K562 (cell line): ENCODE measurements at regions not wholly inside any gene's neighbourhood (a gene's known extent, or its start where the extent isn't known, plus 50 kb on each side); places are given as distances from the start of the nearest gene placed in this dataset.

Experiments used
- ATAC-seq: fragments of 200-7000 bp; cut with Tn5 transposase; 3 replicates; pipeline ENCODE4 v1.9.1; 2020; ENCODE audit warnings: moderate library complexity
- BruUV-seq: library from RNA; stranded (reverse); fragments of 400-500 nt; replicated peaks from 2 replicates; lab custom pipeline; 2021; lab: Mats Ljungman, UMichigan
- CTCF ChIA-PET: fragments of 300-600 bp; formaldehyde crosslinking; extraction: SDS; loops from one replicate; lab custom pipeline; 2021; ENCODE audit warnings: low intra/inter-chr PET ratio; lab: Yijun Ruan, JAX
- POLR2A ChIA-PET: fragments of 300-600, 350-650 bp; sonication (Branson Sonifier 250); formaldehyde crosslinking; extraction: SDS; loops from one replicate; lab custom pipeline; 2021; ENCODE audit warnings: antibody characterized with exemption, inconsistent platforms; lab: Yijun Ruan, JAX
- DNase-seq, 4 experiments: peaks; one replicate each; pipeline versions ENCODE4 v3.0.0 to v3.0.0-alpha.2; 2011 to 2018; ENCODE audit warnings: low spot score in 3 of 4, mixed read lengths in 3 of 4; ENCODE audit errors: extremely low read depth in 1 of 4
- FAIRE-seq: peaks from 2 replicates; lab custom pipeline; 2011; peaks lifted over from hg19 to GRCh38; lab: Jason Lieb, UNC
- H2AFZ ChIP-seq: 2 replicates; pipeline ENCODE4 v1.6.0; 2011; ENCODE audit warnings: low read depth, low read length, control low read depth, inconsistent platforms
- H3K27ac ChIP-seq: fragments of 200-600 bp; 3 replicates; pipeline ENCODE4 v1.8.0; 2011; ENCODE audit warnings: low read depth, mild to moderate bottlenecking, control low read depth, inconsistent platforms, low read length, moderate library complexity, mixed read lengths; ENCODE audit errors: extremely low read depth
- H3K27me3 ChIP-seq, 2 experiments: fragments of 300-600 bp in 1 of 2; 2 replicates in 1 of 2; 3 replicates in 1 of 2; pipeline versions ENCODE4 v1.6.0 to v1.8.0; 2011; ENCODE audit warnings: inconsistent platforms in 2 of 2, low read length in 2 of 2, mild to moderate bottlenecking in 1 of 2, mixed read lengths in 1 of 2, moderate library complexity in 1 of 2; ENCODE audit not compliant: control insufficient read depth in 2 of 2, insufficient read depth in 2 of 2
- H3K36me3 ChIP-seq: fragments of 300-600 bp; 3 replicates; pipeline ENCODE4 v1.8.0; 2011; ENCODE audit warnings: mild to moderate bottlenecking, low read length, inconsistent platforms; ENCODE audit not compliant: control insufficient read depth, insufficient read depth
- H3K4me1 ChIP-seq, 2 experiments: fragments of 200-600 bp in 1 of 2; replicated peaks in 1 of 2; 2 replicates in 1 of 2; 3 replicates in 1 of 2; pipeline versions ENCODE4 v1.5.1 to v1.8.0; 2011; ENCODE audit warnings: inconsistent platforms in 2 of 2, low read length in 2 of 2, mild to moderate bottlenecking in 1 of 2, mixed read lengths in 1 of 2, moderate library complexity in 1 of 2; ENCODE audit not compliant: control insufficient read depth in 2 of 2, insufficient read depth in 2 of 2
- H3K4me2 ChIP-seq: 2 replicates; pipeline ENCODE4 v1.6.1; 2011; ENCODE audit warnings: low read length, control low read depth, inconsistent platforms, mixed read lengths; ENCODE audit not compliant: insufficient read depth
- H3K4me3 ChIP-seq: fragments of 200-600 bp; sonication (generic), shearing (Covaris generic); 2 replicates; pipeline ENCODE4 v1.5.1; 2016; ENCODE audit warnings: control low read depth, inconsistent platforms
- H3K79me2 ChIP-seq: fragments of 200-600 bp; 3 replicates; pipeline ENCODE4 v1.8.0; 2011; ENCODE audit warnings: low read length, inconsistent platforms; ENCODE audit not compliant: control insufficient read depth, insufficient read depth
- H3K9ac ChIP-seq, 2 experiments: 2 replicates each; pipeline versions ENCODE4 v1.6.0 to v1.6.1; 2011; ENCODE audit warnings: low read depth in 2 of 2, low read length in 2 of 2, control low read depth in 1 of 2, inconsistent platforms in 1 of 2, mild to moderate bottlenecking in 1 of 2, mixed read lengths in 1 of 2; ENCODE audit not compliant: insufficient read depth in 1 of 2
- H3K9me1 ChIP-seq: one replicate; pipeline ENCODE4 v1.6.0; 2011; ENCODE audit warnings: inconsistent platforms, mild to moderate bottlenecking, low read length, moderate library complexity; ENCODE audit not compliant: control insufficient read depth, insufficient read depth
- H3K9me3 ChIP-seq: replicated peaks from 2 replicates; pipeline ENCODE4 v1.5.1; 2011; ENCODE audit warnings: low read depth, low read length, inconsistent platforms; ENCODE audit not compliant: control insufficient read depth, insufficient read depth
- H4K20me1 ChIP-seq: replicated peaks from 2 replicates; pipeline ENCODE4 v1.6.1; 2011; ENCODE audit warnings: low read length, inconsistent platforms, mixed read lengths; ENCODE audit not compliant: control insufficient read depth, insufficient read depth
- ELF4 ChIP-seq: fragments of 450-650 bp; formaldehyde crosslinking; IDR thresholded peaks from 2 replicates; pipeline ENCODE4 v1.4.0; 2022; ENCODE audit warnings: missing genetic modification characterization
- ERF ChIP-seq: fragments of 450-650 bp; formaldehyde crosslinking; IDR thresholded peaks from 2 replicates; pipeline ENCODE4 v1.4.0; 2020; ENCODE audit warnings: mild to moderate bottlenecking, mixed read lengths
- GABPB2 ChIP-seq: fragments of 250-450 bp; sonication (Bioruptor Pico); conservative IDR thresholded peaks from 2 replicates; pipeline ENCODE4 v1.5.1; 2021; ENCODE audit warnings: mild to moderate bottlenecking
- GATA2 ChIP-seq: sonication (generic); formaldehyde crosslinking; IDR thresholded peaks from 2 replicates; pipeline ENCODE4 v1.4.0; 2020; ENCODE audit warnings: mild to moderate bottlenecking, missing genetic modification reagents
- HDGF ChIP-seq: fragments of 450-650 bp; IDR thresholded peaks from 2 replicates; pipeline ENCODE4 v1.6.1; 2016
- HMG20B ChIP-seq: fragments of 250-450 bp; sonication (Bioruptor Pico); IDR thresholded peaks from 2 replicates; pipeline ENCODE4 v1.5.0; 2021; ENCODE audit warnings: mild to moderate bottlenecking
- KDM1A ChIP-seq, 2 experiments: fragments of 450-650 bp; IDR thresholded peaks; 2 replicates each; pipeline ENCODE4 v1.6.1; 2016; ENCODE audit warnings: mild to moderate bottlenecking in 2 of 2
- LARP7 ChIP-seq: fragments of 450-650 bp; IDR thresholded peaks from 2 replicates; pipeline ENCODE4 v1.6.1; 2016
- MTA1 ChIP-seq: fragments of 450-650 bp; IDR thresholded peaks from 2 replicates; pipeline ENCODE4 v1.6.1; 2017; ENCODE audit warnings: borderline replicate concordance
- POLR2G ChIP-seq: fragments of 200-400 bp; formaldehyde crosslinking; IDR thresholded peaks from 2 replicates; pipeline ENCODE4 v1.6.1; 2017; ENCODE audit warnings: low read depth, mild to moderate bottlenecking, antibody characterized with exemption, low read length, moderate library complexity
- SMARCE1 ChIP-seq: fragments of 450-650 bp; IDR thresholded peaks from 2 replicates; pipeline ENCODE4 v1.7.1; 2016; ENCODE audit warnings: mild to moderate bottlenecking
- SNIP1 ChIP-seq: fragments of 450-650 bp; IDR thresholded peaks from 2 replicates; pipeline ENCODE4 v1.7.1; 2017; ENCODE audit warnings: low read depth, mild to moderate bottlenecking
- SNRNP70 ChIP-seq: fragments of 200-400 bp; formaldehyde crosslinking; optimal IDR thresholded peaks from 2 replicates; pipeline ENCODE3; 2017; ENCODE audit warnings: low read depth, low read length
- SPI1 ChIP-seq: IDR thresholded peaks from 2 replicates; pipeline ENCODE4 v1.6.1; 2011; ENCODE audit warnings: low read depth, low read length, control low read depth, borderline replicate concordance
- YBX1 ChIP-seq: fragments of 450-650 bp; IDR thresholded peaks from 2 replicates; pipeline ENCODE4 v1.7.1; 2016; ENCODE audit warnings: mild to moderate bottlenecking
- ZNF436 ChIP-seq: fragments of 250-450, 450-650 bp; sonication (Bioruptor Pico); formaldehyde crosslinking; IDR thresholded peaks from 2 replicates; pipeline ENCODE4 v1.7.0; 2020; ENCODE audit warnings: mild to moderate bottlenecking
- ZNF551 ChIP-seq: fragments of 250-450 bp; sonication (Bioruptor Pico); IDR thresholded peaks from 2 replicates; pipeline ENCODE4 v1.5.0; 2021; ENCODE audit warnings: mild to moderate bottlenecking, moderate library complexity
- ZNF609 ChIP-seq: sonication (generic); formaldehyde crosslinking; IDR thresholded peaks from 2 replicates; pipeline ENCODE4 v1.8.1; 2023; ENCODE audit warnings: missing genetic modification reagents, mild to moderate bottlenecking, borderline replicate concordance
- in situ Hi-C: fragments of 300-500 bp; cut with MboI; formaldehyde crosslinking; loops from 4 replicates; pipeline ENCODE4 v1.15.0; 2018; ENCODE audit warnings: inconsistent platforms, mixed read lengths
- intact Hi-C: fragments of 100-400 bp; cut with micrococcal nuclease; formaldehyde crosslinking; loops from 2 replicates; pipeline ENCODE4 v1.14.2; 2022

- Histone ChIP-seq H3K4me1 (no peaks in the 10 kb centered on the region), H4K20me1 (no peaks in the 10 kb centered on the region), H3K36me3 (no peaks in the 10 kb centered on the region), H3K79me2 (no peaks in the 10 kb centered on the region), H3K4me2 (no peak overlapping the region), H3K9me3 (no peaks in the 10 kb centered on the region), H3K4me3 (no peak overlapping the region), H3K27me3 (no peaks in the 10 kb centered on the region), H2AFZ (no peak overlapping the region), H3K9me1 (no peaks in the 10 kb centered on the region), H3K9ac (no peak overlapping the region), H3K27ac (no peak overlapping the region)
- TF ChIP-seq KDM1A (IDR thresholded peaks at IDR 0.05) = no peak
- no peak for TF ChIP-seq MTA1
- TF ChIP-seq LARP7 = no peak
- no peak for TF ChIP-seq ELF4 (CRISPR knock-in tag)
- TF ChIP-seq ZNF609 (CRISPR knock-in tag) = no peak
- no peak for TF ChIP-seq HMG20B (CRISPR knock-in tag)
- TF ChIP-seq YBX1 = no peak
- no peak for TF ChIP-seq SMARCE1
- no peak for TF ChIP-seq SNIP1
- TF ChIP-seq GATA2 (CRISPR knock-in tag) = no peak
- TF ChIP-seq HDGF = no peak
- TF ChIP-seq SPI1 = no peak
- no peak for TF ChIP-seq ERF (CRISPR knock-in tag)
- no peak for TF ChIP-seq GABPB2 (CRISPR knock-in tag)
- TF ChIP-seq ZNF551 = no peak
- TF ChIP-seq SNRNP70 = no peak
- no peak for TF ChIP-seq ZNF436 (CRISPR knock-in tag)
- TF ChIP-seq POLR2G = no peak
- intact Hi-C loops (no loop called here), in situ Hi-C loops (no loop called here)
- no peak for ATAC-seq
- POLR2A ChIA-PET = no interaction called here
- BruUV-seq = no TSS peak
- CTCF ChIA-PET = no interaction called here
- DNase-seq = no peak
- no peak for FAIRE-seq
Measured at GRCh38 chr18:27544206-27544605, 359.1 kb upstream of the CHST9 start.
